OCI-M1 (cell line): ENCODE measurements at regions not wholly inside any gene's neighbourhood (a gene's known extent, or its start where the extent isn't known, plus 50 kb on each side); places are given as distances from the start of the nearest gene placed in this dataset.
"Not testable (repeated sequence)": the region's sequence is repeated elsewhere in the genome, so short reads cannot be mapped to it uniquely, and the experiment has no call there.

Experiments
- DNase-seq: peaks from one replicate; lab custom pipeline; 2025; lab: John Stamatoyannopoulos, UW

DNA sequence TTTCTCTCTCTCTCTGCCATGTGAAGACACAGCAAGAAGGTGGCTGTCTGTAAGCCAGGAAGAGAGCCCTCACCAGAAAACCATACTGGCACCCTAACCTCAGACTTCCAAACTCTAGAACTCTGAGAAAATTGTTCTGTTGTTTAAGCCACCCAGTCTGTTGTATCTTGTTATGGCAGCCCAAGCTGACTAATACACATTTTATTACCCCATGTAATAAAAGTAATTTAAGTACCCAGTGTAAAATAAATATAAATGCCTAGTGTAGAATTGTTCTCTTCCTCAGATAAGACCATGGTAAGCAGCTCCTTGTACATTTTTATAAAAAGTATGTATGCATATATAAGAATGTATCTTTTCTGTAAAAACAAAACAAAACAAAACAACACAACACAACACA lies 119.7 kb downstream of the DTL start:
- DNase-seq, result no peak

- DNase-seq, result no peak
Observed at GRCh38 chr1:212157252-212157651, 121.7 kb downstream of the DTL start.

DNA sequence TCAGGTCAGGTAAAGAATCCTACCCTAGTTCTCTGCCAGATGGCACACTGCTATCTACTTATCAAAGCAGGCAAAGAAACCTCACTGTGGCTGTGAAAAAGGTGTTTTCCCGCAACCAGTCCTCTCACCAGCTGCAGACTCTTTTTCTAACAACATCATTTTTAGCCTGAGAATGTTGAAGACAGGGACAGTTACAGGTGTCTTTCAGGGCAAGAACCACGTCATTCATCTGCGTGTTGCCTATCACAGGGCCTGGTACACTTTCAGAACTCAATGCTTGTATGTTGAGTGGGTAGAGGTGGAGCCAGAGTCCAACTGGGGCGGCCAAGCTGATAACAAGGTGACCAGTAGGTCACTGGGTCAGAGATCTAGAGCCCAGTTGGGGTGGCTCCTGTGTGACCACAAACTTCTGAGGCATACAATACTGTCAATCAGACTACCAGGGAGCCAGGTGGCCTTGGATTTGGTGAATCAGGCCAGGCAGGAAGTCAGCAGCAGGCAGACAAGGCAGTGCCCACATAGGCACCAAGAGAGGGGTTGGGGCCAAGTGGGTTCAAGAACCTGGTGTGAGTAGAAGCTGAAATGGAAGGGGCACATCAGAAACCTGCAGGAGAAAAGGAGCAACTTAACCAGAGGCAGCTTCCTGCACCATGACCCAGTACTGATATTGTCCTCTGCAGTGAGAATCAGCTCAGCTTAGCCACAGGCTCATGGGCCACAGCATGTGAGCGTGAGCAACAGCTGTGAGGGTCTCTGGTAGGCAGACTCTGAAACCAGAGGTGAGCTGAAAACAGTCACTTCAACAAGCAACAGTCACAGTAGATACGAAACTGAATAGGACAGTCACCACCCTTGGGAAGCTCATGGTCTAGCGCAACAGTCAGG lies 123.6 kb downstream of the DTL start:
- DNase-seq, result no peak

DNA sequence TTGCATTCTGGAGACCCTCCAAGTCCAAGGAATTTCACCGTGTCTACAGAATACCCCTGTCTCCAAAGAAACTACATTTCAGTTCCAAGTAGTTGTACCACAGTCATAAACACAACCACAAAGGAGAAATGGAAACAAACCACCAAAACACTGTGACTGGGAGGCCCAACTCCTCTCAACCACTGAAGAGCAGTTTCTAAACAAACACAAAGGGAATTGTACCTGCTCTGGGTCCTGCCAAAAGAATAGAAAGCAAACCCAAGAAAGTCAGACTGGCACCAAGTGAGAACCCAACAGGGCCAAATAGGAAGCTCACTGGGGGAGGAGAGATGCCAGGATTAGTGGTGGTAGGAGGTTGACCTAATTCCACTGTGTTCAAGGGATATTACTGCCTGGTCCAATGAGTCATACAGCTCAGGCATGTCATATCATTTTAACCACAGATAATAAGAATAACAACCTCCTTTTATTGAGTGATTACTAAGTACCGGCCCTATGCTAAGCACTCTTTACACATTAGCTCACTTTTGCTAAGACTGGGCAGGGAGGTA lies 123.9 kb upstream of the PPP2R5A start:
- DNase-seq, result peak; percentile 77

GRCh38 chr1:212162635-212163034 lies 122.6 kb upstream of the PPP2R5A start:
- peak; percentile 53 for DNase-seq

GRCh38 chr1:212164095-212164872 lies 120.9 kb upstream of the PPP2R5A start:
- no peak for DNase-seq

- no peak for DNase-seq
Observed at GRCh38 chr1:212166244-212166643, 119.0 kb upstream of the PPP2R5A start.

DNA sequence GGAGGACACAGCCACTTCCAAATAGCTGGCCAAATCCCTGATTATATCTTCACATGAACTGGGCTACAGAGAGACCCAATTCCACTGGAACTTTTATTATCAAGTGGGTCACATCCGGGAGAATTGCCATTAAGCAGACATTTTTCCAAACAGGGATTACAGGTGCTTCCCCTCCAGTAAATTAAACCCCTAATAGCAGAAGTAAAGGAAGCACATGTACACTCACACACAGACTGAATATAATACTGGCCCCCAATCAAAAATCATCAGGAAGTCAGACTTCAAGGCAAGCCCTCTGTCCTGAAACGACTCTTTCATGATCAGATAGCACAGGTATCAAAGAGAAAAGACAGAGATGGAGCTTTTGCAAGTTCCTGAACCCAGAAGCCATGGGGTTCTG lies 118.6 kb upstream of the PPP2R5A start:
- DNase-seq, result no peak

GRCh38 chr1:212167098-212167497 lies 118.1 kb upstream of the PPP2R5A start:
- no peak for DNase-seq

GRCh38 chr1:212173567-212173966 lies 111.6 kb upstream of the PPP2R5A start:
- no peak for DNase-seq

DNA sequence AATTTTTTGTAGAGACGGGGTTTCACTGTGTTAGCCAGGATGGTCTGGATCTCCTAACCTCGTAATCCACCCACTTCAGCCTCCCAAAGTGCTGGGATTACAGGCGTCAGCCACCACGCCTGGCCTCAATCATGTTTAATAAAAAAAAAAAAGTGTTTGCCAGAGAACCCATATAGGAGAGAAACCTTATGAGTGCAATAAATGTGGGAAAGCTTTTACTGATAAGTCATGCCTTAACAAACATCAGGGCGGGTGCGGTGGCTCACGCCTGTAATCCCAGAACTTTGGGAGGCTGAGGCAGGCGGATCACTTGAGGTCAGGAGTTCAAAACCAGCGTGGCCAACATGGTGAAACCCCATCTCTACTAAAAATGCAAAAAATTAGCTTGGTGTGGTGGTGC lies 110.9 kb upstream of the PPP2R5A start:
- not testable (repeated sequence) for DNase-seq

GRCh38 chr1:212177542-212177941 lies 107.7 kb upstream of the PPP2R5A start:
- DNase-seq, result no peak

DNA sequence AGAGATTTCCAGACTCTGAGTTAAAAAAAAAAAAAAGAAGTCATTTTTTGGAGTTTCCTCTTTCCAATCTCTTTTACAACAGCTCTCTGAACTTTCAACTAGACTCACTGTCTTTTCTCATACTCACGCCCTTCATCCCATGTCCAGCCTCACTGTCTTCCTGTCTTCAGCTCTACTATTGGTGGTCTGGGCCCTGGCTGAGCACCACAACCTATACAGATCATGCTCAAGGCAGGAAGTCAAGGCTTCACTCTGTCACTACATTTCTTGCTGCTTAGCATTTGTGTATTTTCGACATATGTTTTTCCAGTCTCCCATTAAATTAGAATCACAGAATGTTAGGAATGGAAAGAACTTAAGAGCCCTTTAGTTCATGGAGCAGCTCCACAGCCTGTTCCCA lies 106.4 kb upstream of the PPP2R5A start:
- no peak for DNase-seq

- no peak for DNase-seq
Observed at GRCh38 chr1:212179394-212180076, 105.7 kb upstream of the PPP2R5A start.

- DNase-seq, result no peak
Observed at GRCh38 chr1:212181015-212181882, 104.0 kb upstream of the PPP2R5A start.

DNA sequence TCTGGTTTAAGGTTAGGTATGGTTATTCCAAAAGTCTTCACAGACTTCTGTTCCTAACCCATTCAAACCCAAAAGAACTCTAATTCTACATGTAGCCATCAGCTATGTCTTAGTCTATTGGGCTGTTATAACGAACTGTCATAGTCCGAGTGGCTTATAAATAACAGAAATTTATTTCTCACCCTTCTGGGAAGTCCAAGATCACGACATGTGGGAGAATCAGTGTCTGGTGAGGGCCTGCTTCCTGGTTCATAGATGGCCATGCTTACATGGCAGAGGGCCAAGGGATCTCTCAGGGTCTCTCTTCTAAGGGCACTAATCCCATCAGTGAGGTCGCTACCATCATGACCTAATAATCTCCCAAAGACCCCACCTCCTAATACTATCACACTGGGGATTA lies 103.0 kb upstream of the PPP2R5A start:
- DNase-seq, result no peak

GRCh38 chr1:212182579-212182978 lies 102.6 kb upstream of the PPP2R5A start:
- no peak for DNase-seq

GRCh38 chr1:212186427-212187207 lies 98.6 kb upstream of the PPP2R5A start:
- peak; percentile 77 for DNase-seq

DNA sequence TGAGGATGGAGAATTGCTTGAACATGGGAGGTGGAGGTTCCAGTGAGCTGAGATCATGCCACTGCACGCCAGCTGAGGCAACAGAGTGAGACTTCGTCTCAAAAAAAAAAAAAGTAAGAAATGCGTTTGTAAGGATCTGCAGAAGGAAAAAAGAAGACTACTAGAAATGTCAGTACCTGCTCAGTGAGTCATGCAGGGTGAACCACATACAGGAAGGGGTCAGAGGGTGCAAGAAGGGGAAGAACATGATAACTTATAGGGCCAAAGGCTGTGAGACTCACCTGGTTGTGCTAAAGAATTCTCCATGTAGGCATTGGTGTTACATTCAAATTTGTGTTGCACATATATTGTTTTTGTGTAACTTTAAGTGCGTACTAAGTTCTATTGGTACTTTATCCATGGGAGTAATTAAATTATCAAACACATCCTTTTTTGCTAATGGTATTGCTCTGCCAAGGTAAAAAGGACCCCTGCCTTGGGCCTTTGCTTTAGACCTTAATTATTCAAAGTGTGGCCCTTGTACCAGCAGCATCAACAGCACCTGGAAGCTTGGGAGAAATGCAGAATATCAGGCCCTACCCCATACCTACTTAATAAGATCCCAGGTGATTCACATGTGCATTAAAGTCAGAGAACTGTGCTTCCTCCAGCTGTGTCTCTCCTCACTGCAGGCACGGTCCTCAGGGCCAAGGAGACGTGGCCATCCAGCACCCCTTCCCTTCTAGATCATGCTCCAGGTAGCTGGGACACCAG lies 96.4 kb upstream of the PPP2R5A start:
- DNase-seq, result no peak

DNA sequence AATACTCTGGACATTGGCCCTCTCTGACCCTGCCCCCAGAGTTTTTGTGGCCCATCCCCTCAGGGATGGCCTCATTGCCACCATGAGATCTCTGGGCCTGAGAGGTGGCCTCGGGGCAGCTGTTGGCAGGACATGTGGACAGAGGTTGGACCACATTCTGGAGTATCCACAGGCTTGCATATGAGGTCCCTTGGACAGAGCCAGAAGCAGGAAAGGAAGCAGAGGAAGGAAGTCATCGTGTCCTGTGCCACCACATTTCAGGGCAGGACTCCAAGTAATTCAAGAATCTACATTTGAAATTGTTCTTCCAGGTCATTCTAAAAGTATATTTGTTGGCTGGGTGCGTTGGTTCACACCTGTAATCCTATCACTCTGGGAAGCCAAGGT lies 95.9 kb upstream of the PPP2R5A start:
- no peak for DNase-seq
